GM19025 (cell line): ENCODE measurements at regions not wholly inside any gene's neighbourhood (a gene's known extent, or its start where the extent isn't known, plus 50 kb on each side); places are given as distances from the start of the nearest gene placed in this dataset.

Source experiments
- ATAC-seq: cut with Tn5 transposase; IDR thresholded peaks from one replicate; pipeline ENCODE4 v1.9.1; 2021; ENCODE audit warnings: mild to moderate bottlenecking, low read depth, moderate library complexity; ENCODE audit not compliant: unreplicated experiment

GRCh38 chr1:65728504-65728903 lies 64.2 kb upstream of the PDE4B start:
- no peak for ATAC-seq

DNA sequence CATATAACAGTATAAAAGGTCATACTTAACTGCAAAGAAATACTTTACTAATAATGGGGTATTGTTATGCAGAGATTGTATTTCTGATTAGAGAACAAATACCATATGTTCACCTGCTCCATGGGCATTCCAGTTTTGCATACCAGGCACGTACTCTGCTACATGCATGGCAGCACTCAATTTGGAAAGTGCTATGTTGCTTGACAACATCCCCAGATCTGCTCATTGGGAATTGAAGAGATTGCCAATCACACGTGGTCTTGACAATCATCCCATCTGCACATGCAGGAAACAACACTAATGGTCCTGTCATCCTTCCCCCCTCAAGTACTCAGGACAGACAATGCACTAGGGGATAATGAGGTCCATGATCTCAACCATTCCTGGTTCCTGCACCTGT lies 63.4 kb upstream of the PDE4B start:
- ATAC-seq: no peak

GRCh38 chr1:65734979-65735378 lies 57.7 kb upstream of the PDE4B start:
- no peak for ATAC-seq

DNA sequence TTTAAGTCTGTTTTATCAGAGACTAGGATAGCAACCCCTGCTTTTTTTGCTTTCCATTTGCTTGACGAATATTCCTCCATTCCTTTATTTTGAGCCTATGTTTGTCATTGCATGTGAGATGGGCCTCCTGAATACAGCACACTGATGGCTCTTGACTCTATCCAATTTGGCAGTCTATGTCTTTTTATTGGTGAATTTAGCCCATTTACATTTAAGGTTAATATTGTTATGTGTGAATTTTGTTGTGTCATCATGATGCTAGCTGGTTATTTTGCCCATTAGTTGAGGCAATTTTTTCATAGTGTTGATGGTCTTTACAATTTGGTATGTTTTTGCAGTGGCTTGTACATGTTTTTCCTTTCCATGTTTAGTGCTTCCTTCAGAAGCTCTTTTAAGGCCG lies 50.7 kb upstream of the PDE4B start:
- no peak for ATAC-seq
